Suprapubic skin (tissue), 3 donors: ENCODE measurements at regions not wholly inside any gene's neighbourhood (a gene's known extent, or its start where the extent isn't known, plus 50 kb on each side); places are given as distances from the start of the nearest gene placed in this dataset.

ENCODE experiments used
- POLR2A ChIP-seq, 2 donors: fragments of 450-650 bp; IDR thresholded peaks; one replicate each; pipeline ENCODE4 v1.6.1; 2017; ENCODE audit warnings: antibody characterized with exemption in 2 of 2, mild to moderate bottlenecking in 2 of 2, moderate library complexity in 2 of 2
- TF ChIP-seq, protein P1 (sequence below), 2 donors: fragments of 200-600 bp in 1 of 2; fragments of 450-650 bp in 1 of 2; sonication (generic) in 1 of 2; IDR thresholded peaks; one replicate each; pipeline ENCODE4 v1.5.1; 2016 to 2019; ENCODE audit warnings: antibody characterized with exemption in 2 of 2, mild to moderate bottlenecking in 1 of 2, moderate library complexity in 1 of 2

GRCh38 chr10:71006506-71006905, 118.1 kb upstream of the PCBD1 start:
- TF ChIP-seq, protein P1, sequence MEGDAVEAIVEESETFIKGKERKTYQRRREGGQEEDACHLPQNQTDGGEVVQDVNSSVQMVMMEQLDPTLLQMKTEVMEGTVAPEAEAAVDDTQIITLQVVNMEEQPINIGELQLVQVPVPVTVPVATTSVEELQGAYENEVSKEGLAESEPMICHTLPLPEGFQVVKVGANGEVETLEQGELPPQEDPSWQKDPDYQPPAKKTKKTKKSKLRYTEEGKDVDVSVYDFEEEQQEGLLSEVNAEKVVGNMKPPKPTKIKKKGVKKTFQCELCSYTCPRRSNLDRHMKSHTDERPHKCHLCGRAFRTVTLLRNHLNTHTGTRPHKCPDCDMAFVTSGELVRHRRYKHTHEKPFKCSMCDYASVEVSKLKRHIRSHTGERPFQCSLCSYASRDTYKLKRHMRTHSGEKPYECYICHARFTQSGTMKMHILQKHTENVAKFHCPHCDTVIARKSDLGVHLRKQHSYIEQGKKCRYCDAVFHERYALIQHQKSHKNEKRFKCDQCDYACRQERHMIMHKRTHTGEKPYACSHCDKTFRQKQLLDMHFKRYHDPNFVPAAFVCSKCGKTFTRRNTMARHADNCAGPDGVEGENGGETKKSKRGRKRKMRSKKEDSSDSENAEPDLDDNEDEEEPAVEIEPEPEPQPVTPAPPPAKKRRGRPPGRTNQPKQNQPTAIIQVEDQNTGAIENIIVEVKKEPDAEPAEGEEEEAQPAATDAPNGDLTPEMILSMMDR (IDR thresholded peaks at IDR 0.05) = no peak
- TF ChIP-seq POLR2A (IDR thresholded peaks at IDR 0.05) = no peak
